Gastroesophageal sphincter (tissue), 3 donors: ENCODE measurements at regions not wholly inside any gene's neighbourhood (a gene's known extent, or its start where the extent isn't known, plus 50 kb on each side); places are given as distances from the start of the nearest gene placed in this dataset.

Source experiments
- CTCF ChIP-seq, 4 experiments: fragments of 200-600 bp in 2 of 4; fragments of 450-650 bp in 2 of 4; sonication (generic) in 1 of 4; IDR thresholded peaks; one replicate each; pipeline ENCODE4 v1.5.1; 2017 to 2019; ENCODE audit warnings: antibody characterized with exemption in 4 of 4, mild to moderate bottlenecking in 2 of 4, moderate library complexity in 2 of 4
- EP300 ChIP-seq: sonication (generic); formaldehyde crosslinking; IDR thresholded peaks from one replicate; pipeline ENCODE4 v1.6.1; 2017; ENCODE audit warnings: antibody characterized with exemption, mild to moderate bottlenecking
- POLR2AphosphoS5 ChIP-seq: sonication (generic); formaldehyde crosslinking; IDR thresholded peaks from one replicate; pipeline ENCODE4 v1.6.1; 2017; ENCODE audit warnings: antibody characterized with exemption

GRCh38 chr3:153967260-153967659 lies 153.9 kb upstream of the ARHGEF26 start:
- no peak for TF ChIP-seq CTCF (IDR thresholded peaks at IDR 0.05)
- no peak for TF ChIP-seq POLR2AphosphoS5
- TF ChIP-seq EP300, result no peak
